Naive thymus-derived CD4-positive, alpha-beta T cell (primary cell): ENCODE measurements at regions not wholly inside any gene's neighbourhood (a gene's known extent, or its start where the extent isn't known, plus 50 kb on each side); places are given as distances from the start of the nearest gene placed in this dataset.

Experiments
- ATAC-seq: fragments of 150-1000 bp; cut with Tn5 transposase; 2 replicates; pipeline ENCODE4 v1.10.0; 2021; ENCODE audit warnings: mild to moderate bottlenecking, moderate library complexity
- CTCF ChIA-PET: fragments of 350-600 bp; sonication (Branson Sonifier 250); formaldehyde crosslinking; loops from one replicate; lab custom pipeline; 2021; ENCODE audit warnings: antibody characterized with exemption; lab: Charles Lee
- POLR2A ChIA-PET: fragments of 350-600 bp; sonication (Branson Sonifier 250); formaldehyde crosslinking; loops from one replicate; lab custom pipeline; 2021; ENCODE audit warnings: antibody characterized with exemption, inconsistent platforms; lab: Charles Lee
- DNase-seq, 9 donors: peaks; one replicate each; pipeline versions ENCODE4 v3.0.0 to v3.0.0-alpha.2; 2020 to 2022; ENCODE audit warnings: mixed read lengths in 1 of 9
- H3K27ac ChIP-seq: one replicate; pipeline ENCODE4 v1.7.0; 2013; ENCODE audit warnings: mild to moderate bottlenecking, low read depth, low read length, moderate library complexity
- H3K27me3 ChIP-seq, 2 donors: one replicate each; pipeline ENCODE4 v1.7.0; 2013; ENCODE audit warnings: low read length in 2 of 2, mild to moderate bottlenecking in 2 of 2, moderate library complexity in 2 of 2; ENCODE audit not compliant: control insufficient read depth in 2 of 2, insufficient read depth in 2 of 2
- H3K36me3 ChIP-seq, 3 experiments: 1 replicate in 2 of 3; 2 replicates in 1 of 3; pipeline ENCODE4 v1.7.0; 2013; ENCODE audit warnings: low read length in 3 of 3, mild to moderate bottlenecking in 3 of 3, moderate library complexity in 1 of 3; ENCODE audit not compliant: insufficient read depth in 3 of 3, control insufficient read depth in 2 of 3
- H3K4me1 ChIP-seq, 2 donors: one replicate each; pipeline ENCODE4 v1.7.0; 2013; ENCODE audit warnings: low read length in 2 of 2, mild to moderate bottlenecking in 2 of 2, moderate library complexity in 1 of 2; ENCODE audit not compliant: control insufficient read depth in 2 of 2, insufficient read depth in 2 of 2
- H3K4me3 ChIP-seq: 2 replicates; pipeline ENCODE4 v1.7.0; 2013; ENCODE audit warnings: mild to moderate bottlenecking, low read length
- H3K9me3 ChIP-seq, 3 experiments: 1 replicate in 2 of 3; 2 replicates in 1 of 3; pipeline ENCODE4 v1.7.0; 2013; ENCODE audit warnings: low read length in 3 of 3; ENCODE audit not compliant: control insufficient read depth in 2 of 3
- H3K27ac Mint-ChIP-seq, 9 donors: one replicate each; pipeline ENCODE4 v1.8.0; 2020 to 2022; ENCODE audit warnings: mixed read lengths in 9 of 9, mild to moderate bottlenecking in 8 of 9, moderate library complexity in 5 of 9, inconsistent platforms in 2 of 9
- H3K27me3 Mint-ChIP-seq, 5 donors: one replicate each; pipeline ENCODE4 v1.8.0; 2021 to 2022; ENCODE audit warnings: mixed read lengths in 5 of 5, mild to moderate bottlenecking in 1 of 5
- H3K36me3 Mint-ChIP-seq, 5 donors: one replicate each; pipeline ENCODE4 v1.8.0; 2020 to 2022; ENCODE audit warnings: mixed read lengths in 5 of 5, mild to moderate bottlenecking in 3 of 5, inconsistent platforms in 1 of 5
- H3K4me1 Mint-ChIP-seq, 7 donors: one replicate each; pipeline ENCODE4 v1.8.0; 2020 to 2022; ENCODE audit warnings: mixed read lengths in 7 of 7, mild to moderate bottlenecking in 3 of 7, inconsistent platforms in 1 of 7
- H3K4me3 Mint-ChIP-seq, 10 donors: one replicate each; pipeline ENCODE4 v1.8.0; 2020 to 2022; ENCODE audit warnings: mild to moderate bottlenecking in 10 of 10, mixed read lengths in 10 of 10, moderate library complexity in 6 of 10, inconsistent platforms in 2 of 10
- H3K9me3 Mint-ChIP-seq, 11 donors: one replicate each; pipeline ENCODE4 v1.8.0; 2020 to 2022; ENCODE audit warnings: mixed read lengths in 11 of 11, mild to moderate bottlenecking in 4 of 11, inconsistent platforms in 1 of 11, moderate library complexity in 1 of 11
- intact Hi-C, 2 donors: fragments of 100-400 bp; cut with micrococcal nuclease; formaldehyde crosslinking; loops; one replicate each; pipeline ENCODE4 v1.15.1; 2023

DNA sequence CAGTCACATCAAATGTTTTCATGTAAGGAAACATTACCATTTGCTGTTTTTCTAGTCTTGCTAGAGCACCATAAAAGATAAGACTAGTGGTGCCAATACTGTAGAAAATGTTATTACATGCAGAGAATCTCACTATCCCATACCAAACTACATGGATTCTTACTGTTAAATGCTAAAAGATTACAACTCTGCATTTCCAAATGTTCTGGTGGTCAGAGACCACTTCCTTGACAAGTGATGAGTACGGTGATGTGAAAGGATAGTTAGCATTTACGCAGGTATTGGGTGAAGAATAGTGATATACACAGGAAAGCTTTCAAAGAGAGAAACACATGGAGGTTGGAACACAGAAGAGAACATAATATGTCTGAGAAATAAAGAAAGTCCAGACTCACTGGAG is 98.2 kb downstream of the GGTLC2 start:
- H3K9me3 ChIP-seq = no peaks in the 10 kb centered on the region
- H3K27me3 ChIP-seq = peaks cover 0 to 4% of the 10 kb centered on the region in 2 donors
- POLR2A ChIA-PET = interaction anchor here (1.4 kb wide), 1 partner anchor 10 kb away, joined by 3 read pairs; no protein-coding TSS in a partner anchor
- Mint-ChIP-seq H3K36me3 (no peaks in the 10 kb centered on the region), H3K4me3 (no peak overlapping the region), H3K9me3 (no peaks in the 10 kb centered on the region), H3K4me1 (peaks cover 0 to 5% (median 1%) of the 10 kb centered on the region in 7 donors), H3K27ac (no peak overlapping the region), H3K27me3 (peaks cover 13 to 51% (median 21%) of the 10 kb centered on the region in 5 donors)
- H3K36me3 ChIP-seq = no peaks in the 10 kb centered on the region
- intact Hi-C loops = no loop called here
- CTCF ChIA-PET = interaction anchor here (1.1 kb wide), 1 partner anchor 11 kb away, joined by 7 read pairs; no protein-coding TSS in a partner anchor
- DNase-seq (no peak), ATAC-seq (no peak)
- H3K4me1 ChIP-seq = peaks cover 0 to 29% of the 10 kb centered on the region in 2 donors
- no peak overlapping the region for H3K27ac ChIP-seq
- H3K4me3 ChIP-seq = no peak overlapping the region

DNA sequence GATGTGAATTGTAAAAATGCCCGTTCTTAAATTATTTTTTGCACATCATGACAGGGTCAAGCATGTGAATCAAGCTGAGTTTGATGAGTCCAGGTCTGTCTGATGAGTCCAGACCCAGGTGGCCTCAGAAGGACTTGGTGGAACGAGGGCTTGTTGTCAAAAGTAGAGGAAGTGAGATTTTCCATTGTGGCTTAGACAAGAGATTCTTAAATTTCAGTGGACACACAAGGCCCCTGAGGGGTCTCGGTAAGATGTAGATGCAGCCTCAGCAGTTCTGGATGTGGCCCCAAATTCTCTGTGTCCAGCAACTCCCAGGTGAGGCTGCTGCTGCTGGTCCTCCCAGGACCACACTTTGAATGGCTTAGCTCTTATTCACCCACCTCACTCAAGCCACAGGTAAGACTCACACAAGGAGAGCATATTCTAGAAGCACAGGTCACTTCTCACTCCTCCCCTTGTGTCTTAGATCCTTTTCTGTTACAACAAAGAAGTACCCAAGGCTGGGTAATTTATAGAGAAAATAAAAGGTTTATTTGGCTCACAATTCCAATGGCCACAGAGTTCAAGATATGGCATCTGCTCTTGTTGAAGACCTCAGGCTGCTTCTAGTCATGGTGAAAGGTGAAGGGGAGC is 98.8 kb downstream of the GGTLC2 start:
- H3K27ac ChIP-seq = no peak overlapping the region
- no peak for DNase-seq
- ATAC-seq = no peak
- peaks cover 12 to 50% (median 19%) of the 10 kb centered on the region in 5 donors for H3K27me3 Mint-ChIP-seq
- no peak overlapping the region for H3K4me3 ChIP-seq
- no peak overlapping the region for H3K4me3 Mint-ChIP-seq
- CTCF ChIA-PET = interaction anchor here (3.0 kb wide), 1 partner anchor 10 kb away, joined by 11 read pairs; no protein-coding TSS in a partner anchor
- POLR2A ChIA-PET = interaction anchor here (1.4 kb wide), 1 partner anchor 10 kb away, joined by 3 read pairs; no protein-coding TSS in a partner anchor
- H3K9me3 Mint-ChIP-seq = no peaks in the 10 kb centered on the region
- H3K4me1 ChIP-seq = peaks cover 0 to 29% of the 10 kb centered on the region in 2 donors
- intact Hi-C loops = no loop called here
- H3K9me3 ChIP-seq = no peaks in the 10 kb centered on the region
- no peak overlapping the region for H3K27ac Mint-ChIP-seq
- peaks cover 0 to 5% (median 5%) of the 10 kb centered on the region in 7 donors for H3K4me1 Mint-ChIP-seq
- H3K36me3 ChIP-seq = no peaks in the 10 kb centered on the region
- H3K36me3 Mint-ChIP-seq = no peaks in the 10 kb centered on the region
- H3K27me3 ChIP-seq = peaks cover 0 to 4% of the 10 kb centered on the region in 2 donors

DNA sequence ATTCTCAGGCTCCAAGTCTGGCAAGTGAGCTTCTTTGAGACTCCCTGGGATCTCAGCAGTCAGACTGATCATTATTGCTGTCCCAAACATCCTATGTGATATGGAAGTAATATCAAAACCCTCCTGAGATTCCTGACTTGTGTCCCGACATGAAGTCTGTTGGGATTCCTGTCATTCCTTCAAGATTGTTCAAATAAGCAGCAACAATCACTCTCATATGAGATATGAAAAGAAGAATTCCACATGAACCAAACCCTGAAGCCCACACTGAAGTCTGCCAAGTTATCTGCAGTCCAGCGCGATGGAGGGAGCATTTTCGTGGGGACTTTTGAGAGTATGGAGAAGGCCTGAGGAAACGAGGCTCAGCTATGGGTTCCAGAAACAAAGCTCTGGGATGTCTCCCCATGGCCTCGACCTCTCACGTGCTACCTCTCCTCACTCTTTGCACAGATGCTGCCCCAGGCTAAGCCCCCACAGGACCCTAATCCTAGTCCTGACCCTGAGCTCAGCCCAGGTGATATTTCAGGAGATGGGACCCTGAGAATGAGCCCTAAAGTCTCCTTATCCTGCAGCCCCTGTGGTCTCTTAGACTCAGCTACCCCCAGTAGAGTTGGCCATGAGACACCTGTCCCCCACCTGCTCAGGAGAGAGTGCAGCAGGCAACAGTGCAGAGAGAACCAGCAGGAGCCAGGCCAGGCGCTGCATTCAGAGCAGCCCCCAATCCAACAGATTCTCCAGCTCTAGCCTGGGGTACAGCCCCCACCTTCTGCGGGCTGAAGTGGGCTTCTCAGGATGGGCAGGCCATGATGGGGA is 100.2 kb downstream of the GGTLC2 start:
- Mint-ChIP-seq H3K36me3 (no peaks in the 10 kb centered on the region), H3K4me1 (peaks cover 0 to 8% (median 5%) of the 10 kb centered on the region in 7 donors), H3K4me3 (no peak overlapping the region), H3K27me3 (peaks cover 12 to 47% (median 17%) of the 10 kb centered on the region in 5 donors), H3K9me3 (no peaks in the 10 kb centered on the region), H3K27ac (no peak overlapping the region)
- Histone ChIP-seq H3K4me1 (peaks cover 0 to 21% of the 10 kb centered on the region in 2 donors), H3K4me3 (no peak overlapping the region), H3K9me3 (no peaks in the 10 kb centered on the region), H3K36me3 (no peaks in the 10 kb centered on the region), H3K27me3 (peaks cover 0 to 4% of the 10 kb centered on the region in 2 donors), H3K27ac (no peak overlapping the region)
- POLR2A ChIA-PET = no interaction called here
- CTCF ChIA-PET = interaction anchor here (0.9 to 4.4 kb wide), 12 partner anchors 9 to 212 kb away, joined by 3 to 54 read pairs (median 6); no protein-coding TSS in a partner anchor
- no peak for ATAC-seq
- no peak for DNase-seq
- intact Hi-C loops = loop anchor here in 1 of 2 donors (1.0 to 2.0 kb wide), 2 partner anchors 140 to 212 kb away; no protein-coding TSS in a partner anchor

DNA sequence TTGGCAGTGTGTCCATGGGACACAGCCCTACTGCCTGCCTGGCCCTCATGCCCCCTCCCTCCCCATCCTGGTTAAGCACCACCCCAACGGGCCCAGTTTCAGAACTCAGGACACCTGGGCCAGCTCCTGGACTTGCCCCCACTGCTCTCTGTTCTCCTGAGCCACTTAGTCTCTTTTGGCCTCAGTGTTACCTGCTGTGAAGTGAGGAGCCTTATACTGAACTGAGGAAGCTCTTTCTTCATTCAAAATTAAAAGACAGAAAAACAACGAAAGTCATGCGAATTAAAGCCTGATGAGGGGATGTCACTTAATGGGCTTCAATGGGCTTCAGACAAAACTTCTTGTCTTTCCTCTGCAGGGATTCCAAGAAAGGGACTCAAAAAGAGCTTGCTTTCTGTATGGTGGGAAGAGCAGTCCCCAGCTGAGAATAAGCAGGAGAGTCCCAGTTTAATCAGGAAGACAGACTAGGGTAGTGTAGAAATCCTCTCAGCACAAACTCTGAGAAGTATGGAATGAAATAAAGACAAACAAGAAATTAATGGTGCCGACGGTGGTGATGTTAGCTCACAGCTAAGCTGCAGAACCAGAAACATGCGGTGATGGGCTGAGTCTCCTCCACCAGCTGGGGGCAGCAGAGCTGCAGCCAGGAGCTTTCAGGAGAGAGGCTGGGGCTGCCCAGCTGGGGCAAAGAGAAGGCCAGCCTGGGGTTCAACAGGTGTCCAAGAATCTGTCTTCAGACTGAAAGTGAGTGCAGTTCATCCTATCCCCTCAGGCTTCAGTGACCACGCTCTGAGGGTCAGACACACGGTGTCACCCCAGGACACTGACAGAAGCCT is 101.0 kb downstream of the GGTLC2 start:
- Histone ChIP-seq H3K27me3 (peaks cover 0 to 3% of the 10 kb centered on the region in 2 donors), H3K4me1 (peaks cover 0 to 21% of the 10 kb centered on the region in 2 donors), H3K27ac (no peak overlapping the region), H3K4me3 (no peak overlapping the region), H3K9me3 (no peaks in the 10 kb centered on the region), H3K36me3 (no peaks in the 10 kb centered on the region)
- no peak overlapping the region for H3K4me3 Mint-ChIP-seq
- ChIA-PET CTCF (interaction anchor here (0.6 to 4.4 kb wide), 18 partner anchors 8 to 211 kb away, joined by 3 to 54 read pairs (median 4); no protein-coding TSS in a partner anchor), POLR2A (interaction anchor here (1.2 kb wide), 1 partner anchor 65 kb away, joined by 4 read pairs; no protein-coding TSS in a partner anchor)
- DNase-seq (peak in 7 of 9 donors; percentile 11 to 37 (median 32)), ATAC-seq (peak; percentile 68)
- H3K9me3 Mint-ChIP-seq = no peaks in the 10 kb centered on the region
- intact Hi-C loops = loop anchor here in 1 of 2 donors (1.0 to 2.0 kb wide), 2 partner anchors 139 to 211 kb away; no protein-coding TSS in a partner anchor
- no peaks in the 10 kb centered on the region for H3K36me3 Mint-ChIP-seq
- H3K27ac Mint-ChIP-seq = peak overlapping the region in 1 of 9 donors; percentile 28
- H3K27me3 Mint-ChIP-seq = peaks cover 11 to 39% (median 13%) of the 10 kb centered on the region in 5 donors
- peaks cover 0 to 8% (median 5%) of the 10 kb centered on the region in 7 donors for H3K4me1 Mint-ChIP-seq

DNA sequence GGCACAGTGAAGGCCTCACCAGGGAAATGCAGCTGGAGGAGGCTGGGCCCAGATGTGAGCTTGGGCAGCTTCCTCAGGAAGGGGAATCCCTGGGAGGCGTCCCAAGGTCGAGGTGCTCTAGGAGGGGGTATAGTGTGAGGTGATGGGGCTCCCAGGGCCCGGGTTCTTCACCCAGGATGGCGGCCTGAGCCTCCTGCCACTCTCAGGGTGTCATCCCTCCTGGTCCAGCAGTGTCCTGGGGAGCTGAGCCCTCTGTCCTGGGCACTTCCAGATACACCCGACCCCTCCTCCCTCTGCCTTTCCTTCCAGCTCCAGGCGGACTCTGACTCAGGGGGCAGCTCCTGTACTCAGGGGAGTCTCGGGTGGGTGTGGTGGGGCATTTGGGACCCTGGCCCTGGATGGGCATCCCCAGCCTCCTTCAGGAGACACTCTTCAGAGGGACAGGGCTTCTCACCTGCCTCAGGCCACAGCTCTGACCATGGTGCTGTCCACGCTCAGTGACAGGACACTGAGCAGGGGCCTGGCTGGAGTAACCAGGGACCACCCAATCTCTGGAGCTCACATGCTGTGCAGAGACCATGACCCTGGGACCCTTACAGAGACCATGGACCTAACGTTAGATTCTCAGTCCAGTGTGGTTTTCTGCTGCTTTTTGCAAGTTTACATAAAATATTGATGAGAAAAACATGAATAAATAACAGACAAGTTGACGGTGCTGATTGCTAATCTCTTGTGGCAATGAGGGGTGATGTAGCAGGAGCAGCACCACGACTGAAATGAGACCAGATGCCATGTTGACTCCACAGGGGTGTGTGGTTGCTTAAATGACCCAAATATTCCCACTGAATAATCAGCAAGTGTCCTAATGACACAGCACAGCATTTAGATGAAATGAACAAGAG is 101.9 kb downstream of the GGTLC2 start:
- Histone ChIP-seq H3K36me3 (no peaks in the 10 kb centered on the region), H3K27me3 (no peaks in the 10 kb centered on the region), H3K27ac (no peak overlapping the region), H3K4me1 (peaks cover 0 to 21% of the 10 kb centered on the region in 2 donors), H3K4me3 (no peak overlapping the region), H3K9me3 (no peaks in the 10 kb centered on the region)
- Mint-ChIP-seq H3K27me3 (peaks cover 5 to 33% (median 7%) of the 10 kb centered on the region in 5 donors), H3K27ac (no peak overlapping the region), H3K4me1 (peaks cover 0 to 8% (median 5%) of the 10 kb centered on the region in 7 donors), H3K9me3 (no peaks in the 10 kb centered on the region), H3K4me3 (no peak overlapping the region), H3K36me3 (no peaks in the 10 kb centered on the region)
- ATAC-seq (no peak), DNase-seq (no peak)
- POLR2A ChIA-PET = interaction anchor here (1.2 kb wide), 1 partner anchor 64 kb away, joined by 4 read pairs; no protein-coding TSS in a partner anchor
- intact Hi-C loops = no loop called here
- CTCF ChIA-PET = interaction anchor here (0.6 to 4.4 kb wide), 19 partner anchors 7 to 210 kb away, joined by 3 to 54 read pairs (median 5); no protein-coding TSS in a partner anchor
